ENCODE measurements at regions not wholly inside any gene's neighbourhood (a gene's known extent, or its start where the extent isn't known, plus 50 kb on each side); places are given as distances from the start of the nearest gene placed in this dataset.

DNA sequence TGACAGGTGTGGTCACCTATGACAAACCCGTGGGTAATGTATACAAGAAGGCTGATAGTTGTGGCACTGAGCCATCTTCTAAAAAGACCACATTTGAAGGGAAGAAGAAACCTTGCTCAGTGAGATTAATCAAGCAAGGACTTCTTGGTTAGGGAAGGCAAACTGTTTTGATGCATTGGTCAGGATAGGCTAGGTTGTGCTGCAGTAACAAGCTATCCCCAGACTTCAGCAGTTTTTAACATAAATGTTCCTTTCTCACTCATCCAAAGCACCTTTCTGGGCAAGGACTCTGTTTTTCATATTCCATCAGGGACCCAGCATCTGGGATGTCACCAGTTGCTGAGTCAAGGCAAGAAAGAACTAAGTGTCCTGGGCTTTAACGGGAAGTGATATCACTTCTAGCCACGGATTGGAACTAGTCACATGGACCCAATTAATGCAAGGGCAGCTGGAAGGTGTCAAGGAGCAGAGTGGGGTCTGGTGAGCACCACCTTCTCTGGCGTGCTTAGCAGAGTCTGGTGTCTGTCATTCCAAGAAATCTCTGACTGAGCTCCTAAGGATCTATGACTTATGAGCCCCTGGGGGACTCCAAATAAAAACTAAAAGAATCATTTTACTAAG lies 52.0 kb upstream of the CCL2 start:
- no peak for TF ChIP-seq CREB1 (IDR thresholded peaks at IDR 0.05; ENCODE audit: low read depth)
- TF ChIP-seq RAD21 (IDR thresholded peaks at IDR 0.05; ENCODE audit: low read depth) = no peak
- no peak for TF ChIP-seq EP300 (IDR thresholded peaks at IDR 0.05; ENCODE audit: borderline replicate concordance)
- no peak for TF ChIP-seq TCF12 (IDR thresholded peaks at IDR 0.05; ENCODE audit: low read depth)
- TF ChIP-seq USF1 (IDR thresholded peaks at IDR 0.05) = no peak
- no peak for TF ChIP-seq TAF1 (IDR thresholded peaks at IDR 0.05; ENCODE audit: low read depth)
- TF ChIP-seq YY1 (IDR thresholded peaks at IDR 0.05; ENCODE audit: low read depth) = no peak
- TF ChIP-seq CEBPB (IDR thresholded peaks at IDR 0.05) = no peak
- no peak for TF ChIP-seq MAX (IDR thresholded peaks at IDR 0.05)
- TF ChIP-seq ZBTB7A (IDR thresholded peaks at IDR 0.05; ENCODE audit: low read depth) = no peak
- TF ChIP-seq REST (IDR thresholded peaks at IDR 0.05; ENCODE audit: low read depth) = no peak
- TF ChIP-seq NFIC (IDR thresholded peaks at IDR 0.05) = no peak
- no peak for TF ChIP-seq FOXM1 (IDR thresholded peaks at IDR 0.05; ENCODE audit: borderline replicate concordance, low read depth)
- no peak for TF ChIP-seq EGR1 (IDR thresholded peaks at IDR 0.05)

Data from Ishikawa (cell line).